OCI-M2 (cell line): ENCODE measurements at regions not wholly inside any gene's neighbourhood (a gene's known extent, or its start where the extent isn't known, plus 50 kb on each side); places are given as distances from the start of the nearest gene placed in this dataset.
"Not testable (repeated sequence)": the region's sequence is repeated elsewhere in the genome, so short reads cannot be mapped to it uniquely, and the experiment has no call there.

Experiments
- DNase-seq: peaks from one replicate; lab custom pipeline; 2025; ENCODE audit not compliant: unreplicated experiment; lab: John Stamatoyannopoulos, UW

DNA sequence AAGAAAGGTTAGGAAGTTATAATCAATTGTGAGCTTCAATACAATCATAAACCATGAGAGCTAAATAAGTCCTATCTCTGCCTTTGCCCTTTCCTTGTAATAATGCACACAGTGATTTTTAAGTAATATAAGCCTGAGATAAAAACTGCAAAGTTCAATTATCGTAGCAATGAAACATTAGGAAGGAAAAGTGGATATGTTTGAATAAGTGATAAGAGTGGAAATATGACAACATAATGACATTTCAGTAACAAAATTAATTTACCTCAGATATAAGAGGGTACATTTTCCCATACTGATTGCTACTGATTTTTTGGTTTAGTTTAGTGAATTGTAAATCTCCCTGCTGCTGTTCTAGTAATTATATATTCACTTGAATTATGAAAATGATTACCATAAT lies 164.2 kb upstream of the FANCL start:
- DNase-seq: no peak

DNA sequence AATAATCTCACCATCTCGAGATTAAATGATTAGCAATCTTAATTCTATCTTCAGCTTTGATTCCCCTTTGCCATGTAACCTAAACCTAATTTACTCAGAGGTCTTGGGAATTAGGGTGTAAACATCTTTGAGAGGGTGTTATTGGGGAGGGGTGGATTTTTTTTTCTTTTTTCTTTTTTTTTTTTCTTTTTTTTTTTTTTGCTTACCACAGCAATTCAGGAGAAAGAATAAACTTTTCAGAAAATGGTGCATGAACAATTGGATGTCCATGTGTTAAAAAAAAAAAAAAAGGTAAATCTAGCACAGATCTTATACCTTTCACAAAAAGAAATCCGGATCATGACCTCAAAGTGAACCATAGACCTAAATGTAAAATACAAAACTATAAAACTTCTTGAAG lies 160.8 kb upstream of the FANCL start:
- DNase-seq: no peak

DNA sequence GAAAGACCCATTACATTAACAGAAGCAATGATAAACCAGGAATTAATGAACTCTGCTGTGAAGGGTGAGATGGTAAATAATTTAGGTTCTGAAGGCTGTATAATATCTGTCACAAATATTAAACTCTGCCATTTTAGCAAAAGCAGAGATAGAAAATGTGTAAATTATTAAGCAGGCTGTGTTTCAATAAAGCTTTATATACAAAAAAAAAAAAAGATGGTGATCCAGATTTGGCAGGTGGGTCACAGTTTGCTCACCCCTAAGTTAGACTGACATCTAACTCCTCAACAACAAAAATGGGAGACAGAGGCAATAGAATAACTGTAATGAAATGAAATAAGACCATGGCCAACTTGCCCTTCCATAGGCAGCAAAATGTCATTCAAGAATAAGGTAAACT lies 157.3 kb upstream of the FANCL start:
- no peak for DNase-seq

DNA sequence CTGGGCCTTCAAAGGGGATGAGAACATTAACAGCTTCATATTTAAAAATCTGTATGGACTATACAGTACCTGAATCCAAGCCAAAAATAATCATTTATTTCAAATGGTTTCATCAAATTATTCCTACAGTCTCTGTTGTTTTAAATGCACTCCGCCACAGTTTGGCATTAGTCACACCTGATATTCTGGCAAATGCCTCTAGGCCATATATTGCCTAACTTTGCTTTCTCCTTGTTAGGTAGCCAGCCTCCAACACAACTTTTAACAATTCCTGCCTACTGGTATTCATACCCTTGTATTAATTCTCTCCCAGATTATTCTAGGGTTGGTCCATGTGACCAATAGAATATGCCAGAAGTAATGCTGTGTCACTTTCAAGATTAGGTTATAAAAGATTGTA lies 146.6 kb upstream of the FANCL start:
- DNase-seq: no peak

DNA sequence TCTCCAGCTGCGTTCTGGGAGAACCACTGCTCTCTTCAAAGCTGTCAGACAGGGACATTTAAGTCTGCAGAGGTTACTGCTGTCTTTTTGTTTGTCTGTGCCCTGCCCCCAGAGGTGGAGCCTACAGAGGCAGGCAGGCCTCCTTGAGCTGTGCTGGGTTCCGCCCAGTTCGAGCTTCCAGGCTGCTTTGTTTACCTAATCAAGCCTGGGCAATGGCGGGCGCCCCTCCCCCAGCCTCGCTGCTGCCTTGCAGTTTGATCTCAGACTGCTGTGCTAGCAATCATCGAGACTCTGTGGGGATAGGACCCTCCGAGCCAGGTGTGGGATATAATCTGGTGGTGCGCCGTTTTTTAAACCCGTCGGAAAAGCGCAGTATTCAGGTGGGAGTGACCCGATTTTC lies 145.8 kb upstream of the FANCL start:
- DNase-seq: not testable (repeated sequence)

DNA sequence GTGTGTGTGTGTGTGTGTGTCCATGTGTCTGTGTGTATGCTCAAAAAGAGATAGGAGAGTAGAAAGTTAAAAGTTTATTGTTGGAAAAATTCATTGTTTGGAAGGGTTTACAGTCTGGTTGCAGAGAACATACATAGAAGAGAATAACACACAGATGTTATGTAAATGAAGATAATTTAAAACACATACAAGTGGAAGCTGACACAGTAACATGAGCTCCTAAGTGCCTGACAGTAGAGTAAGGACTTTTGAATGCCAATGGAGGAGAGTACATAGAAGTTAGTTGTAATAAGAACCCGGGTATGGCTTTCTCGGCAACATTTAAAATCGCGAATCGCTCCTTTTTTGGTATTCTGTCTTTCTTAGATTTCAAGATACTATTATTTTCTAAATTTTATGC lies 137.0 kb upstream of the FANCL start:
- DNase-seq: no peak

DNA sequence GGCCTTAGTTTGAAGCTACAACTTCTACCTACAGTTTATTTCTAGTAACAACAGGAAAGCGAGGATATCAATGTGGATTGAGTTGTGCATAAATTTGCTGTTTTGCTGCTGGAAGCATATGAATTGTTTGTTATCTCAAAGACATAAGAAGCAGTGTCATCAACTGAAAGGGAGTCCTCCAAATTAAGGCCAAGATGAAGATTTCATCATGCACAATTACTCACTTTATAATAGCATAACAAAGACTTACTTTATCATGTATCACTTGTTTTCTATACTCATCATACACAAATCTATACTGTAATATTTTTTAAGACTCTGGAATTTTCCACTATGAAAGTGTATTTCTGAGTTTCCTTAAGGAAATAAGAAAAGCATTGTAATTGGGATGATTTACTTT lies 136.1 kb upstream of the FANCL start:
- DNase-seq: no peak

DNA sequence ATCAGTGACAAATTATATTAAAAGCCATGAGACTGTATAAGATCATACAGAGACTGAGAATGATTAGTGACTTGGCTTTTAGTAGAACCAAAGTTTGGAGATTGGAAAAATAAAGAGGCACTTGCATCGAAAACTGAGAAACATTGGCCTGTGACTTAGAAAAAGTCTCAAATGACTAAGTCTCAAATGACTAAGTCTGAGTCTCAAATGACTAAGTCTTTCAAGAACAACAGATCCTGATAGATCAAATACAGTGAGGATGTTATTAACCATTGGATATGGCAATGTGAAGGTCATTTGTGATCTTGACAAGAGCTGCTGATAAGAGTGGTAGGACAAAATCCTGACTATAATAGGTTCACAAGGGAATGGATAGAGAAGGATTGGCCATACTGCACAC lies 135.5 kb upstream of the FANCL start:
- no peak for DNase-seq

DNA sequence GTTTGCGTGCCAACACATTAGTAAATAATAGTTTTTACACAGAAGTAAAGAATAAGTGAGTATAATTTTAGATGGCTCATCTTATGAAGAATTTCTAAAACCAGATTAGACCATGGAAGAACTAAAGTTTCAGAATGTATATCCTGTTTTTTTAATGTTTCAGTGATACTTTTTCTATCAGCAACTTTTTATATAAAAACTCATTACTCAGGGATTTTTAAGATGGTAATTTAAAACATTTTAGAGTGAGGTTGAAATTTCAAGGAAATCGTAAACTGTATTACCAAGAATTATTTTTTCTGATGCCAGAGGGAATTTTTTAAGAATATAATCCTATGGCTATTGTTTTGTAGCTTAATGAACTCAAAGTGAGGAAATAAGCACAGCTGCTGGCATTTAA lies 128.5 kb upstream of the FANCL start:
- no peak for DNase-seq

DNA sequence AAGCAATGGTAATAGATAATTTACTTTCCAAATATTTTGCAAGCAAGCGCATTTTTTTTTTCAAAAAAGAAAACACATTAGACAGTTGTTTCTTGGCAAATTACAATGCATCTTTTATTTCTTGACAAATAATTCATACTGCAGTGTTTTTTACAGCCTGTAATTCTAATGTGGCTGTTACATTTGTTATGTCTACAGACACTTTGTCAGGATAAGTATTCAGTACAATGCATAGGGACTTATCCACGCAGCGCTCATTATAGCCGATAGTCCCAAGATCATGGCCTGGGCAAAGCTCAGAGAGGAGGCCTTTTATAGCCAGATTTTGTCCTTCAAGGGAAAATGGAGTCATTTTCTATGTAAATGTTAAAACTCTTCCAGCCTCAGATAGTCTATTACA lies 123.0 kb upstream of the FANCL start:
- DNase-seq: no peak

DNA sequence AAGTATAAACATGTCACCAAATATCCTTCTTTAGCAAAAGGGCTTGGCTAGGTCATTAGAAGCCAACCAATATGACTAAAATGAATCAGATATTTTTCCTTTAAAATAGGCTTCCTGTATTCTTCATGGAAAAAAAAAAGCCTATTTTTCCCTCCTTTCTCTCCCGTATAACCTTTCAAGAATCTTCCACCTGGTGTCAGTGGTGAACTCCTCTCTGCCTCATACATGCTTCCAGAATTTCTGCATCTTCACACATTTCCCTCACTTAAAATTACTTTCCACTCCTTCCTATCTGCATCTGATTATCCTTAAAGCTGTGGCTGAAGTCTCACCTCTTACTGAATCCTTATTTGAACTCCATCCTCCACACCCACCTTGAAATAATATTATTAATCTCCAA lies 116.9 kb upstream of the FANCL start:
- DNase-seq: no peak

DNA sequence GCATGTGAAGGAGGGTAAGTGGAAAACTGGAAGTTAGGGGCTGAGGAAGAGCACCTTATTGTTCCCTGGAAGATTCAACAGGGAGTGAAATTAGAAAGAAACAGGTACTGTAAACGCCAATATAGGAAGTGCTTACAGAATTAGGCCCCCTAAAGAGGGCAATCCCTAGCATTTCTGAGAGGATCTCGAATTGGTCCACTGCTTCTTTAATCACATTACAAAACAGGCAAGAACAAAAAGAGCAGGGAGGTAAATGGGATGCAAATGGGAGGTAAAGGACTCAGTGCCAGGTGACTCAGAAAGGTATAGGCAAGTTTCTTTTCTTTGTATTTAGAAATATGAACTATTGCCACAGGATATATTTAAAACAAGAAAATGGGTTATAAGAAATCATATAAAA lies 116.4 kb upstream of the FANCL start:
- no peak for DNase-seq

DNA sequence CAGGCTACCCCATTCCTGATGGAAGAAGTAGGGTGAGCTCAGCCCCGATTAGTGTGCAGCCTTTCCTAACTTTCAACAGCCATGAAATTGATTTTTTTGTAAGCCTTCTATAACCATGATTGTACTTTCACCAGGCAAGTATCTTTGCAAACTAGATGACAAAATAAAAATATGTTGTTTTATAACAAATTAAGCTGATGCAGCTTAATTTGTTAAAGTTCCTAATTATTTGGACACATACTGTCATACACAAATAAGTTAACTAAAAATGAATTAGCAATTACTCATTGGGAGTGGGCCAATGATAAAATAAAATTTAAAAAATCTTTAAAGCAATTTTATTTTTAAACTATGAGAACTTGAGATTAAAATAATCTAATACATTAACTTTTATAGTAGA lies 113.1 kb upstream of the FANCL start:
- DNase-seq: no peak

DNA sequence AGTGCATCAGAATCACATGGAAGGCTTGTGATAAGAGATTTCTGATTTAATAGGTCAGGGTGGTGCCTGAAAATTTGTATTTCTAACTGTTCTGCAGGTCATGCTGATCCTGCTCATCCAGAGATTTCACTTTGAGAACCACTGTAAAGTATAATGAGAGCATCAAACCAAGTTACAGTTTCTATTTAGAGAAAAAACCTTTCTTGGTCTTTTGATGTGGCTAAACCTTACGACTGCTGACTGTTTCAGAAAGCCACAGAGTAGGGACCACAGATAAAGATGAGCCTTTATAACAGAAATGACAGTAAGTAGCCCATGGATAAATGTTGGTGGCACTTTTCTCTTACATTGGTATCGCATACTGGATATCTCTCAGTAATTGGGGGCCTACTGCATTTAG lies 109.4 kb upstream of the FANCL start:
- no peak for DNase-seq

DNA sequence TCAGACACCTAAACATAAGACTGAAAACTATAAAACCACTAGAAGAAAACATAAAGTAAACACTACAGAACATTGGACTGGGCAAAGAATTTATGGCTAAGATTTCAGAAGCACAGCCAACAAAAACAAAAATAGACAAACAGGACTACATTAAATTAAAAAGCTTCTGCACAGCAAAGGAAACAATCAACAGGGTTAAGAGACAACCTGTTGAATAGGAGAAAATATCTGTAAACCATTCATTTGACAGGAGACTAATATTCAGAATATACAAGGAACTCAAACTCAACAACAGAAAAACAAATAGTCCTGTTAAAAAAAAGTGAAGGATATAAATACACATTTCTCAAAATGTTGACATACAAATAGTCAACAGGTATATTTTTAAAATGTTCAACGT lies 106.7 kb upstream of the FANCL start:
- DNase-seq: no peak

DNA sequence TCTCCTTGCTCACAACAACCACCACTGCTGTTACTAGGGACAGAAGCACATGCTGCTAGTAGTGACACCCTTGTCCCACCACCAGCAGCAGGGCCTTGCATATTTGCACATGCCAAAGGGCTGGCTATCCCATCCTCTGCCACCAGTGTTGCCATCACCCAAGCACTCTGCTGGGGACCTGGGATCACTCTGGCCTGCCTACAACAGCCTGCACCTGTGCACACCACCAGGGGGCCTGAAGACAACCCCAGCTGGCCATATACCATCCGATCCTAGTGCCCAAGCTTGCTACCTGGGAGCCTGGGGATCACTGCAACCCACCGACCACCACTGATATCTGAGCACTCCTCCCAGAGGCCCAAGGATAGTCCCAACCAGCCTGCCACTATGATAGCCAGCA lies 99.9 kb upstream of the FANCL start:
- no peak for DNase-seq

DNA sequence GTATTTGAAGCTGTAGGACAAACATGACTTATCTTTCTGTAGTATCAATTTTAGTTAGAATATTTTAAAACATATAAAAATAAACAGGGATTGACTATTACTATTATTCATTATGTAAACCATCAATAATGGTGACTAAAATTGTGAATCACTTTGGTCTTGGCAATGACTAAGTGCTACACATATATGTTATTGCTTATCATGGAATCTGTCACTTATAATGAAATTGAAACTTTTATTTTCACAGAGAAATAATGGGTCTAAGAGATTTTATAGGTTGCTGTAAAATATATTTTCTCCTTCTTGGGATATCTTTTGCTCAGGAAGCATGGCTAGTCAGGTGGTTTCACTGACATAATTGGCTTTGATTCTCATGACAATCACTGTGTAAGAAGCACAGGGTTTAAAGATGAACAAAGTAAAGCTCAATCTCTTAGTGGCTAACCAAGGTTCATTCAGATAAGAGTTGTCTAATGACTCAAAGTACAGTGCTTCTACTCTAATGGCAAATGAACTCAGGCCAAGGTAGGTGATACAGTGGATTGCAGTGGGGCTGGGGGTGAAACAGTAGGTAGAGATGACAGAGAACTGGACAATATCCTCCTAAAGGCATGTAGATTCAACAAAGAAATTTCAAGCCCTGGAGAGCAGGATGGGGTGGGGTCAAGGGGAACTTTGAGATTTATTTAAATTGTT lies 98.6 kb upstream of the FANCL start:
- no peak for DNase-seq

DNA sequence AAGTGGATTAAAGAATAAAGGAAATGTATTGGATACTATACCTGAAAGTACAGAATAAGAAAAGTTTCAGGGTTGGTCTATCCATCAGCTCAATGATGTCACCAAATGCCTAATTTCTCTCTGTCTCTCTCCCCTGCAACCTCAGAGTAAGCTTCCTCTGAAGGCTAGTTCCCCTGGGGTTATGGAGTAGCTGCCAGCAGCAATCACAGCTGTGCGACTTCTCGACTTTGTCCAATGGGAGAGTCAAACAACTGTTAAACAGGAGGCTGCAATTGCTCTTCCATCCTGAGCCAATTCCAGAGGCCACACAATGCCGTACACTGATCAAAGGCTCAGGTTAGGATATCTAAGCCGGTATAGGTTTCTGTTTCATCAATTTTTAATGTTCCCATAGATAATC lies 95.3 kb upstream of the FANCL start:
- no peak for DNase-seq

DNA sequence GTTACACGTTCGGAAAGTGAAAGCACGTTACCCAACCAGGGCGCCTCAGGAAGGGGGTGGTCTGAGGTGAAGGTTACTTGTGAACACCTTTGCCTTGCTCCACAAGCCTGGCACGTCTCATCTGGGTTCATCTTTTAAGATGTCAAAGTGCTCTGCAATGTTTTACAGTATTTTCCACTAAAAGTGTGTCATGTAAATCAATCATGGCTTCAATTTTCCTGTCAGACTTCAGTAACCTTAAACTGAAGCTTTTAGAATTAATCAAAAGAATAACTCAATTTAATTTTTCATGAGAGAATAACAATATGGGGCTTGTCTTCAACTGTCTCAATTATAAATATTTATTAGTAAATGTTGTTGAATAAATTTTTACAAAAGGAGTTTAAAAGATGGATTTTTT lies 93.3 kb upstream of the FANCL start:
- DNase-seq: no peak

DNA sequence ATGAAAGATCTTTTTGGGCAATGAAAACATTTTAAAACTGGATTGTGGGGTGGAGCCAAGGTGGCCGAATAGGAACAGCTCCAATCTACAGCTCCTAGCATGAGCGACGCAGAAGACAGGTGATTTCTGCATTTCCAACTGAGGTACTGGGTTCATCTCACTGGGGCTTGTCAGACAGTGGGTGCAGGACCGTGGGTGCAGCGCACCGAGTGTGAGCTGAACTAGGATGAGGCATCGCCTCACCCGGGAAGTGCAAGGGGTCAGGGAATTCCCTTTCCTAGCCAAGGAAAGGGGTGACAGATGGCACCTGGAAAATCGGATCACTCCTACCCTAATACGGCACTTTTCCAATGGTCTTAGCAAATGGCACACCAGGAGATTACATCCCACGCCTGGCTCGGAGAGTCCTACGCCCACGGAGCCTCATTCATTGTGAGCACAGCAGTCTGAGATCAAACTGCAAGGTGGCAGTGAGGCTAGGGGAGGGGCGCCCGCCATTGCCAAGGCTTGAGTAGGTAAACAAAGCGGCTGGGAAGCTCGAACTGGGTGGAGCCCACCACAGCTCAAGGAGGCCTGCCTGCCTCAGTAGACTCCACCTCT lies 84.3 kb upstream of the FANCL start:
- DNase-seq: not testable (repeated sequence)

DNA sequence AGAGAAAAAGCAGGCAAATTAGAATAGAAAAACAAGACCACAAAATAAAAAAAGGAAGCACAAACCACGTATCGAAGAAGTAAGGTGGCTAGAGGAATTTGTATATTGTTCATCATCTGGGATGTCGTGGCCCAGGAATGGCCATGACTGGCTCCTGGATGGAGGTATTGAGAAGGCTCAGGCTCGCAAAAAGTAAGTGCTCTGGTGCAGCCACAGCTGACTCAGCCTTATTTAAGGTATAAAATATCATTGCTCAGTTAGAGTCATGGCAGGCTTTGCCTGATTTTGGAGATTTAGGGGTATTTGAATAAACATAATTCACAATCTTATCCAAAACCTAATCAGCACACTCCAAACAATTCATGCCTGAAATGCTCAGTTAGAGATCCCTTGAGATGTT lies 78.4 kb upstream of the FANCL start:
- no peak for DNase-seq

DNA sequence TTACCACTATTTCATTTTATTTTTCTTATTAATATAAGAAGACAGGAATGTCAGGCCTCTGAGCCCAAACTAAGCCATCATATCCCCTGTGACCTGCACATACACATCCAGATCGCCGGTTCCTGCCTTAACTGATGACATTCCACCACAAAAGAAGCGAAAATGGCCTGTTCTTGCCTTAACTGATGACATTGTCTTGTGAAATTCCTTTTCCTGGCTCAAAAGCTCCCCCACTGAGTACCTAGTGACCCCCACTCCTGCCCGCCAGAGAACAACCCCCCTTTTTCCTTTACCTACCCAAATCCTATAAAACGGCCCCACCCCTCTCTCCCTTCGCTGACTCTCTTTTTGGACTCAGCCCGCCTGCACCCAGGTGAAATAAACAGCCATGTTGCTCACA lies 77.8 kb upstream of the FANCL start:
- not testable (repeated sequence) for DNase-seq

DNA sequence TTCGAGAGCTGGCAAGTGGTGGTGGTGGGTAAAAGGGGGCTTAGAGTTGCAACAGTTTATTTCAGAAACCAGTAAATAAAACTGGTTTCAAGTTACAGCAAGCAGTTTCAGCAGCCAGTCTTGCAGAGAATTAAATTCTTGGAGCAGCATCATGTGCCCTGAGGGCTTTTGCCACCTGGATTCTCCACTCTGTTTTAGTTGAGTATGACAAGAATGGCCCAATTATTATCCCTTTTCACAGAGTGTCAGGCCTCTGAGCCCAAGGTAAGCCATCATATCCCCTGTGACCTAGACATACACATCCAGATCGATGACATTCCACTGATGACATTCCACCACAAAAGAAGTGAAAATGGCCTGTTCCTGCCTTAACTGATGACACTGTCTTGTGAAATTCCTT lies 72.8 kb upstream of the FANCL start:
- no peak for DNase-seq
